ENCODE measurements at regions not wholly inside any gene's neighbourhood (a gene's known extent, or its start where the extent isn't known, plus 50 kb on each side); places are given as distances from the start of the nearest gene placed in this dataset.

DNA sequence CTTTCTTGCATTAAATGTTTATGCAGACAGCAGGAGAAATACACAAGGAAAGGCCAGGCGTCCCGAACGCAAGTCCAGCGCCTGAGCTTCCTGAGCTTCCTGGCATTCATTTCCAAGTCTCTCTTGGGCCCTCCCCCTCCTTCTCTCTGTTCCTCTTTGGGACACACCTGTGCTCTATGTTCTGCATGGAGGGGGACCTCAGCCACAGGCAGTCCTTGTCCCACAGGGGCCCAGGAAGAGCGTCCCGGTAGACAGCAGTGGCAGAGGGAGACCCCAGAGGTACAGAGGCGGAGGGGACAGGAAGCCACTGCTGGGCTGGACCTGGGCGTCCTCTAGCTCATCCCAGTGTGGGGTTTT lies 221.3 kb downstream of the C9orf50 start:
- no peak overlapping the region for H3K4me3 Mint-ChIP-seq
- intact Hi-C loops (cut with micrococcal nuclease), result no loop called here
- Histone ChIP-seq H3K4me3 (ENCODE audit: low read length in 2 of 2) (no peak overlapping the region), H3K9me3 (ENCODE audit: control insufficient read depth in 1 of 2, low read length in 2 of 2) (no peaks in the 10 kb centered on the region), H3K27ac (ENCODE audit: low read depth, low read length) (no peak overlapping the region), H3K36me3 (ENCODE audit: insufficient read depth, low read length) (no peaks in the 10 kb centered on the region), H3K4me1 (ENCODE audit: insufficient read depth, low read length) (no peaks in the 10 kb centered on the region), H3K27me3 (ENCODE audit: insufficient read depth, low read length) (no peaks in the 10 kb centered on the region)
- H3K36me3 Mint-ChIP-seq, result no peaks in the 10 kb centered on the region
- no peaks in the 10 kb centered on the region for H3K4me1 Mint-ChIP-seq
- DNase-seq, result peak in 1 of 5 donors; percentile 7
- POLR2A ChIA-PET (ENCODE audit: partially characterized antibody), result no interaction called here
- no peaks in the 10 kb centered on the region for H3K27me3 Mint-ChIP-seq
- CTCF ChIA-PET (ENCODE audit: partially characterized antibody), result no interaction called here
- H3K27ac Mint-ChIP-seq, result peak overlapping the region in 1 of 7 donors; percentile 30
- H3K9me3 Mint-ChIP-seq, result no peaks in the 10 kb centered on the region

DNA sequence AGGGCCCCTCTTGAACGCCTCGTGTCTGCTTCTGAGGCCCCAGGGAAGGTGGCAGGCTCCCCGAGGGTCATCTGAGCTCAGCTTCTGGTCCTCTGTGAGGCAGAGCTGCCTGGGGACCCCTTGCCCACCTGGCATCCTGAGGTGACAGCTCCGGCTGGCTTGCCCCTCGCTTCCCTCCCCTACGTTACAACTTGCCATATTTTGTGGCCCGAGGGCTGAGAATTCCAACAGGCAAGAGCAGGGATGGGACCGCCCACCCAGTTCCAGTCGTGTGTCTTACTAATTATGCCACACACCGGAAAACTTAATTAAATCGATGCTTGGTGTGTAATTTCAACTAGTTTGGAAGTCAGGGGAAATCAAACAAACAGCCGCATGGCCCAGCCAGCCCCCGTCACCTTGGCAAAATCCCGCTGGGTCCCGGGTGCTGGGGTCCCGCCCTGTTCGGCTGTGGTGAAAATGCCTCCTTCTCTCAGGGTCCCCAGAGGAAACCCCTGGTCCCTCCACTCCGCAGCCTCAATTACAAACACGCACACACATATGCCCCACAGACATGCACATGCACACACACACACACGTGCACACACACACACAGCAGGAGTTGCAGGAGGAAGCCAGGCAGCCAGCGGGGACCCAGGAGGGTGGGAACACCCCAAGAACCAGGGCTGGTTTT lies 221.0 kb upstream of the IER5L start:
- DNase-seq, result peak in 1 of 5 donors; percentile 13
- Mint-ChIP-seq H3K4me3 (no peak overlapping the region), H3K9me3 (no peaks in the 10 kb centered on the region), H3K4me1 (no peaks in the 10 kb centered on the region), H3K27me3 (no peaks in the 10 kb centered on the region), H3K36me3 (no peaks in the 10 kb centered on the region), H3K27ac (peak overlapping the region in 2 of 7 donors; percentile 30 to 51)
- intact Hi-C loops (cut with micrococcal nuclease), result no loop called here
- Histone ChIP-seq H3K27ac (ENCODE audit: low read depth, low read length) (no peak overlapping the region), H3K27me3 (ENCODE audit: insufficient read depth, low read length) (no peaks in the 10 kb centered on the region), H3K9me3 (ENCODE audit: control insufficient read depth in 1 of 2, low read length in 2 of 2) (no peaks in the 10 kb centered on the region), H3K4me1 (ENCODE audit: insufficient read depth, low read length) (no peaks in the 10 kb centered on the region), H3K4me3 (ENCODE audit: low read length in 2 of 2) (no peak overlapping the region), H3K36me3 (ENCODE audit: insufficient read depth, low read length) (no peaks in the 10 kb centered on the region)
- CTCF ChIA-PET (ENCODE audit: partially characterized antibody), result no interaction called here
- POLR2A ChIA-PET (ENCODE audit: partially characterized antibody), result no interaction called here

DNA sequence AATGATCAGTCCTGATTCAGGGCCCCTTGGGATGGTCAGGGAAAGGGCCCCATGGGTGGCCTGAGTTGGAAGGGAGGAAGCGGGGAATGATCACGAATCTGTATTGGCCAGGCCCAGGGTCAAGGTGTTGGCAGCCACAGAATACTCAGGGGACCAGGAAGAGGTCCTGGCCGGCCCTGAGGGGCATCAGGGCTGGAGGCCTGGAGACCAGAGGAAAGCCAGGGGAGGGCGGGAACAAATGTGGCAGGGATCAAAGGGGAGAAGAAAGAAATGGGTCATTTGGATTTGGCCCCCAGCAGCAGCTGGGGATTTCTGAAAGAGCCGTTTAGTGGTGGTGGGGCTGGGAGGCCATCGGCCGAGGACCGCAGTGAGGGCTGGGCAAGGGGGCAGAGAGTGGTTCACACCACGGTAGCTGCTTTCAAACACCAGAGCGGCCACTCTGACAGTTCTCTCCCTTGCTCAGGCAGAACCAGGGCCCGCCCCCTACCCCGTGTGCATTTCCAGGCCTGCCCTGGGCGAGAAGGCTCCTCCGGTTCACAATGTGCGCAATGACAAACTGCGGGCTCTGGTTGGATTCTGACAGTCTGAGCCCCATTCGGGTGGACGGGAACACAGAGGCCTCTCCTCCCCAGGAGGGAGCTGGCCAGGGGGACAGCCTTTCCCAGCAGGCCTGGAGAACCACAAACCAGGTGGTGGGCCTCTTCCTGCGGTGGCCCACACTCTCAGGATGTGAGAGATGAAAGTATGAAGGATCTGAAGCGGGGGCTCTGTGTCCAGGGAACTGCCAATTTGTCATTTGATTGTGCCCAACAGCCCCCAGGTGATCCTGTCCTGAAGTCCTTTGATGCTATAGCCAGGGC lies 220.3 kb upstream of the IER5L start:
- Mint-ChIP-seq H3K27ac (no peak overlapping the region), H3K36me3 (no peaks in the 10 kb centered on the region), H3K27me3 (no peaks in the 10 kb centered on the region), H3K4me1 (no peaks in the 10 kb centered on the region), H3K4me3 (no peak overlapping the region), H3K9me3 (no peaks in the 10 kb centered on the region)
- Histone ChIP-seq H3K36me3 (ENCODE audit: insufficient read depth, low read length) (no peaks in the 10 kb centered on the region), H3K9me3 (ENCODE audit: control insufficient read depth in 1 of 2, low read length in 2 of 2) (no peaks in the 10 kb centered on the region), H3K27me3 (ENCODE audit: insufficient read depth, low read length) (no peaks in the 10 kb centered on the region), H3K4me3 (ENCODE audit: low read length in 2 of 2) (no peak overlapping the region), H3K27ac (ENCODE audit: low read depth, low read length) (no peak overlapping the region), H3K4me1 (ENCODE audit: insufficient read depth, low read length) (no peaks in the 10 kb centered on the region)
- ChIA-PET POLR2A (ENCODE audit: partially characterized antibody) (no interaction called here), CTCF (ENCODE audit: partially characterized antibody) (no interaction called here)
- intact Hi-C loops (cut with micrococcal nuclease), result no loop called here
- DNase-seq, result peak in 1 of 5 donors; percentile 19

DNA sequence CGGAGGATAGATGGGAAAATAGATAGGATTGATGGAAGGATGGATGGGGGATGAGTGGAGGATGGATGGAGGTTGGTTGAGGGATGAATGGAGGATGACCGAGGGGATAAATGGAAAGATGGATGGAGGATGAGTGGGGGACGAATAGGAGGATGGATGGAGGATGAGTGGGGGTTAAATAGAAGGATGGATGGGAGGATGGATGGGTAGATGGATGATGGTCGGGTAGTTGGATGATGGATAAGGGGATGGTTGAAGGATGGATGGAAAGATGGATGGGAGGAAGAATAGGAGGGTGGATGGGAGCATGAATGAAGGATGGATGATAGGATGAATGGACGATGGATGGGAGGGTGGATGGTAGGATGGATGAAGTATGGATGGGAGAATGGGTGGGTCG lies 219.3 kb upstream of the IER5L start:
- intact Hi-C loops (cut with micrococcal nuclease), result no loop called here
- no peak overlapping the region for H3K4me3 Mint-ChIP-seq
- POLR2A ChIA-PET (ENCODE audit: partially characterized antibody), result no interaction called here

DNA sequence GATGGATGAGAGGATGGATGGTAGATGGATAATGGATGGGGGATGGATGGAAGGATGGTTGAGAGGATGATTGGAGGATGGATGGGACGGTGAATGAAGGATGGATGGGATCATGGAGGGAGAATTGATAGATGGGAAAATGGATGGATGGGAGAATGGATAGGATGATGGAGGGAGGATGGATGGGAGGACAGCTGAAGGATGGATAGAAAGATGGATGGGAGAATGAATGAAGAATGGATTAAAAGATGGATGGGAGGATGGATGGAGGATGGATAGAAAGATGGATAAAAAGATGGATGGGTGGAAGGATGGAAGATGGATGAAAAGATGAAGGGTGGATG lies 218.3 kb upstream of the IER5L start:
- no peaks in the 10 kb centered on the region for H3K36me3 ChIP-seq (ENCODE audit: insufficient read depth, low read length)
- H3K27ac ChIP-seq (ENCODE audit: low read depth, low read length), result no peak overlapping the region
- H3K27me3 ChIP-seq (ENCODE audit: insufficient read depth, low read length), result no peaks in the 10 kb centered on the region
- no peak overlapping the region for H3K4me3 ChIP-seq (ENCODE audit: low read length in 2 of 2)
- CTCF ChIA-PET (ENCODE audit: partially characterized antibody), result no interaction called here
- Mint-ChIP-seq H3K27ac (no peak overlapping the region), H3K9me3 (no peaks in the 10 kb centered on the region), H3K36me3 (no peaks in the 10 kb centered on the region), H3K27me3 (no peaks in the 10 kb centered on the region), H3K4me1 (no peaks in the 10 kb centered on the region), H3K4me3 (no peak overlapping the region)
- no peak for DNase-seq
- no peaks in the 10 kb centered on the region for H3K9me3 ChIP-seq (ENCODE audit: control insufficient read depth in 1 of 2, low read length in 2 of 2)
- POLR2A ChIA-PET (ENCODE audit: partially characterized antibody), result no interaction called here
- H3K4me1 ChIP-seq (ENCODE audit: insufficient read depth, low read length), result no peaks in the 10 kb centered on the region
- intact Hi-C loops (cut with micrococcal nuclease), result no loop called here

More for the DNA sequence above, 219.3 kb upstream of the IER5L start:
- H3K36me3 ChIP-seq (ENCODE audit: insufficient read depth, low read length), result no peaks in the 10 kb centered on the region
- Mint-ChIP-seq H3K9me3 (no peaks in the 10 kb centered on the region), H3K36me3 (no peaks in the 10 kb centered on the region), H3K27me3 (no peaks in the 10 kb centered on the region), H3K27ac (no peak overlapping the region), H3K4me1 (no peaks in the 10 kb centered on the region)
- no peaks in the 10 kb centered on the region for H3K27me3 ChIP-seq (ENCODE audit: insufficient read depth, low read length)
- H3K9me3 ChIP-seq (ENCODE audit: control insufficient read depth in 1 of 2, low read length in 2 of 2), result no peaks in the 10 kb centered on the region
- no peaks in the 10 kb centered on the region for H3K4me1 ChIP-seq (ENCODE audit: insufficient read depth, low read length)
- no peak overlapping the region for H3K27ac ChIP-seq (ENCODE audit: low read depth, low read length)
- no peak overlapping the region for H3K4me3 ChIP-seq (ENCODE audit: low read length in 2 of 2)
- DNase-seq, result no peak
- CTCF ChIA-PET (ENCODE audit: partially characterized antibody), result no interaction called here

DNA sequence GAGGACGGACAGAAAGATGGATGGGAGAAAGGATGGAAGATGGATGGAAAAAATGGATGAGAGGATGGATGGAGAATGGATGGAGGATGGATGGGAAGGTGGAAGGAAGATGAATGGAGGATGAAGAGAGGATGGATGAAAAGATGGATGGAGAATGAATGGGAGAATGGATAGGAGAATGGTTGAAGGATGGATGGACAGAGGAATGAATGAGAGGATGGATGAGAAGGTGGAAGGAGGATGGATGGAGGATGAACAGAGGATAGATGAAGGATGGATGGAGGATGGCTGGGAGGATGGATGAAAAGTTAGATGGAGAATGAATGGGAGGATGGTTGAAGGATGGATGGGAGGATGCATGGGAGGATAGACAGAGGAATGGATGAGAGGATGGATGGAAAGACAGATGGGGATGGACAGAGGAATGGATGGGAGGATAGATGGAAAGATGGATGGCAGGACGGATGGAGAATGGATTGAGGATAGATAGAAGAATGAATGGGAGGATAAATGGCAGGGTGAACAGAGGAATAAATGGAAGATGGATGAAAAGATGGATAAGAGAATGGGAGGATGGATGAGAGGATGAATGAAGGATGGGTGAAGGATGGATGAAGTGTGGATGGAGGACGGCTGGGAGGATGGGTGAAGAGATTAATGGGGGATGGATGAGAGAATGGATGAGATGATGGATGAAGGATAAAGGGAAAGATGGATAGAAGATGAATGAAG lies 217.7 kb upstream of the IER5L start:
- CTCF ChIA-PET (ENCODE audit: partially characterized antibody), result no interaction called here
- no peaks in the 10 kb centered on the region for H3K4me1 ChIP-seq (ENCODE audit: insufficient read depth, low read length)
- H3K27ac ChIP-seq (ENCODE audit: low read depth, low read length), result no peak overlapping the region
- no peaks in the 10 kb centered on the region for H3K36me3 ChIP-seq (ENCODE audit: insufficient read depth, low read length)
- no peak overlapping the region for H3K4me3 ChIP-seq (ENCODE audit: low read length in 2 of 2)
- no peaks in the 10 kb centered on the region for H3K27me3 Mint-ChIP-seq
- H3K27ac Mint-ChIP-seq, result no peak overlapping the region
- POLR2A ChIA-PET (ENCODE audit: partially characterized antibody), result no interaction called here
- H3K27me3 ChIP-seq (ENCODE audit: insufficient read depth, low read length), result no peaks in the 10 kb centered on the region
- no peak overlapping the region for H3K4me3 Mint-ChIP-seq
- no peak for DNase-seq
- H3K9me3 ChIP-seq (ENCODE audit: control insufficient read depth in 1 of 2, low read length in 2 of 2), result no peaks in the 10 kb centered on the region
- H3K9me3 Mint-ChIP-seq, result no peaks in the 10 kb centered on the region
- no peaks in the 10 kb centered on the region for H3K4me1 Mint-ChIP-seq
- no peaks in the 10 kb centered on the region for H3K36me3 Mint-ChIP-seq
- intact Hi-C loops (cut with micrococcal nuclease), result no loop called here

DNA sequence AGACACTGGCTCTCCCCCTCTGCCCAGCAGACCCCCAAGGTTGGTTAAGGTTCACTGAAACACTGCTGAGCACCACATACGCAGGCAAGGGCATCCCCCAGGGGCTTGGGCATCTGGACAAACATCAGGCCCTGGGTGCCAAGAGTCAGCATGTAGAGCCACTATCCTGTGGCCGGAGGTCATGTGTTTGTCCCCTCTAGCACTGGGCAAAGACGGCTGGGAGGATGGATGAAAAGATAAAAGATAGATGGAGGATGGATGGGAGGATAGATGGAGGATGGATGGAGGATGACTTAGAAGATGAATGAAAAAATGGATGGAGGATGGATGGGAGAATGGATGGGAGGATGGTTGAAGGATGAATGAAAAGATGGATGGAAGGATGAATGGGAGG lies 216.8 kb upstream of the IER5L start:
- no peak overlapping the region for H3K27ac Mint-ChIP-seq
- H3K4me1 Mint-ChIP-seq, result no peaks in the 10 kb centered on the region
- H3K4me3 Mint-ChIP-seq, result no peak overlapping the region
- no peaks in the 10 kb centered on the region for H3K36me3 ChIP-seq (ENCODE audit: insufficient read depth, low read length)
- no peaks in the 10 kb centered on the region for H3K4me1 ChIP-seq (ENCODE audit: insufficient read depth, low read length)
- H3K27me3 Mint-ChIP-seq, result no peaks in the 10 kb centered on the region
- H3K27me3 ChIP-seq (ENCODE audit: insufficient read depth, low read length), result no peaks in the 10 kb centered on the region
- H3K4me3 ChIP-seq (ENCODE audit: low read length in 2 of 2), result no peak overlapping the region
- H3K9me3 Mint-ChIP-seq, result no peaks in the 10 kb centered on the region
- ChIA-PET CTCF (ENCODE audit: partially characterized antibody) (no interaction called here), POLR2A (ENCODE audit: partially characterized antibody) (no interaction called here)
- H3K9me3 ChIP-seq (ENCODE audit: control insufficient read depth in 1 of 2, low read length in 2 of 2), result no peaks in the 10 kb centered on the region
- DNase-seq, result no peak
- H3K36me3 Mint-ChIP-seq, result no peaks in the 10 kb centered on the region
- intact Hi-C loops (cut with micrococcal nuclease), result no loop called here
- H3K27ac ChIP-seq (ENCODE audit: low read depth, low read length), result no peak overlapping the region

Data from CD4-positive, alpha-beta memory T cell (primary cell).